Esophagus muscularis mucosa (tissue), 4 donors: ENCODE measurements at regions not wholly inside any gene's neighbourhood (a gene's known extent, or its start where the extent isn't known, plus 50 kb on each side); places are given as distances from the start of the nearest gene placed in this dataset.

Experiments used
- DNase-seq: peaks from one replicate; pipeline ENCODE4 v3.0.0-alpha.2; 2017; ENCODE audit errors: extremely low spot score
- H3K27ac ChIP-seq, 4 donors: fragments of 200-600 bp; sonication (generic); replicated peaks in 1 of 4; 1 replicate in 3 of 4; 2 replicates in 1 of 4; pipeline ENCODE4 v1.5.1; 2016 to 2019; ENCODE audit warnings: mild to moderate bottlenecking in 1 of 4
- H3K27me3 ChIP-seq, 4 donors: fragments of 200-600 bp; sonication (generic); one replicate each; pipeline versions ENCODE4 v1.5.1 to v1.6.0; 2016 to 2019
- H3K36me3 ChIP-seq, 4 donors: fragments of 200-600 bp; sonication (generic); one replicate each; pipeline ENCODE4 v1.5.1; 2016 to 2019
- H3K4me1 ChIP-seq, 4 donors: fragments of 200-600 bp; sonication (generic); one replicate each; pipeline ENCODE4 v1.5.1; 2016 to 2019
- H3K4me3 ChIP-seq, 4 donors: fragments of 200-600 bp; sonication (generic); 1 replicate in 2 of 4; 2 replicates in 2 of 4; pipeline ENCODE4 v1.5.1; 2016 to 2019; ENCODE audit warnings: mild to moderate bottlenecking in 4 of 4, moderate library complexity in 1 of 4
- H3K9me3 ChIP-seq, 4 donors: fragments of 200-600 bp; sonication (generic); 1 replicate in 3 of 4; 2 replicates in 1 of 4; pipeline ENCODE4 v1.5.1; 2016 to 2019
- CTCF ChIP-seq, 3 experiments: fragments of 200-600 bp in 2 of 3; fragments of 450-650 bp in 1 of 3; sonication (generic) in 2 of 3; IDR thresholded peaks; one replicate each; pipeline ENCODE4 v1.5.1; 2017 to 2019; ENCODE audit warnings: antibody characterized with exemption in 3 of 3, mild to moderate bottlenecking in 2 of 3, moderate library complexity in 1 of 3
- EP300 ChIP-seq: sonication (generic); formaldehyde crosslinking; IDR thresholded peaks from one replicate; pipeline ENCODE4 v1.6.1; 2017; ENCODE audit warnings: antibody characterized with exemption
- POLR2A ChIP-seq: fragments of 450-650 bp; IDR thresholded peaks from one replicate; pipeline ENCODE4 v1.6.1; 2017; ENCODE audit warnings: antibody characterized with exemption, moderate library complexity, mild to moderate bottlenecking, low read depth
- POLR2AphosphoS5 ChIP-seq, 2 donors: sonication (generic); formaldehyde crosslinking; IDR thresholded peaks; one replicate each; pipeline ENCODE4 v1.6.1; 2017; ENCODE audit warnings: antibody characterized with exemption in 2 of 2
- WGBS: methylation state at CpG from one replicate; pipeline ENCODE4 v1.1.5; 2018; 5-methylcytosine and 5-hydroxymethylcytosine counted together
- intact Hi-C: fragments of 100-400 bp; cut with DNase I; formaldehyde crosslinking; loops from one replicate; pipeline ENCODE4 v1.15.1; 2023

GRCh38 chr6:71406865-71407860, 118.6 kb downstream of the OGFRL1 start:
- TF ChIP-seq EP300, result no peak
- TF ChIP-seq POLR2A, result no peak
- TF ChIP-seq CTCF (IDR thresholded peaks at IDR 0.05), result no peak
- TF ChIP-seq POLR2AphosphoS5 (IDR thresholded peaks at IDR 0.05), result no peak
- H3K36me3 ChIP-seq, result peaks cover 0 to 20% (median 6%) of the 10 kb centered on the region in 4 donors
- intact Hi-C loops, result no loop called here
- no peak for DNase-seq
- H3K4me3 ChIP-seq, result no peak overlapping the region
- no peaks in the 10 kb centered on the region for H3K27me3 ChIP-seq
- H3K27ac ChIP-seq, result peak overlapping the region in 2 of 4 donors; percentile 3 to 32
- peaks cover 64 to 83% (median 81%) of the 10 kb centered on the region in 4 donors for H3K4me1 ChIP-seq
- no peaks in the 10 kb centered on the region for H3K9me3 ChIP-seq
- 88% methylated on average over 5 of the region's 5 CpGs for WGBS

GRCh38 chr6:71408787-71409723, 120.4 kb downstream of the OGFRL1 start:
- WGBS, result 94% methylated on average over 1 of the region's 1 CpG
- no peak overlapping the region for H3K4me3 ChIP-seq
- peak overlapping the region in 1 of 4 donors; percentile 20 for H3K27ac ChIP-seq
- TF ChIP-seq POLR2AphosphoS5 (IDR thresholded peaks at IDR 0.05), result no peak
- intact Hi-C loops, result no loop called here
- no peaks in the 10 kb centered on the region for H3K27me3 ChIP-seq
- peaks cover 0 to 24% (median 6%) of the 10 kb centered on the region in 4 donors for H3K36me3 ChIP-seq
- DNase-seq, result no peak
- peaks cover 58 to 87% (median 84%) of the 10 kb centered on the region in 4 donors for H3K4me1 ChIP-seq
- no peaks in the 10 kb centered on the region for H3K9me3 ChIP-seq

DNA sequence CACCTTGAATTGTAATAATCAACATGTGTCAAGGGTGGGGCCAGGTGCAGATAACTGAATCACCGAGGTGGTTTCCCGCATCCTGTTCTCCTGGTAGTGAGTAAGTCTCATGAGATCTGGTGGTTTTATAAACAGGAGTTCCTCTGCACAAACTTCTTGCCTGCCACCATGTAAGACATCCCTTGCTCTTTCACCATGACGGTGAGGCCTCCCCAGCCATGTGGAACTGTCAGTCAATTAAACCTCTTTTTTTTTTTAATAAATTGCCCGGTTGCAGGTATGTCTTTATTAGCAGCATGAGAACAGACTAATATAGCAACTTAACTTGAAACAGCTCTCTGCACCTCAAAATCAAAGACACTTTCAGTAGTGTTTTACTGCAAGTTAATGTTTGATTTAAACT, 121.6 kb downstream of the OGFRL1 start:
- 84% methylated on average over 4 of the region's 4 CpGs for WGBS
- peaks cover 49 to 87% (median 84%) of the 10 kb centered on the region in 4 donors for H3K4me1 ChIP-seq
- no peak for TF ChIP-seq CTCF (IDR thresholded peaks at IDR 0.05)
- no peak for TF ChIP-seq EP300
- TF ChIP-seq POLR2A, result no peak
- TF ChIP-seq POLR2AphosphoS5 (IDR thresholded peaks at IDR 0.05), result no peak

GRCh38 chr6:71410681-71411080, 122.1 kb downstream of the OGFRL1 start:
- Histone ChIP-seq H3K4me3 (no peak overlapping the region), H3K27ac (peak overlapping the region; percentile 14 to 71 (median 66)), H3K27me3 (no peaks in the 10 kb centered on the region), H3K36me3 (peaks cover 0 to 33% (median 13%) of the 10 kb centered on the region in 4 donors), H3K4me1 (peaks cover 47 to 87% (median 83%) of the 10 kb centered on the region in 4 donors), H3K9me3 (no peaks in the 10 kb centered on the region)
- 38% methylated on average over 1 of the region's 1 CpG for WGBS
- no peak for DNase-seq
- TF ChIP-seq CTCF (IDR thresholded peaks at IDR 0.05) (no peak), POLR2A (no peak), POLR2AphosphoS5 (IDR thresholded peaks at IDR 0.05) (no peak), EP300 (no peak)
- intact Hi-C loops, result no loop called here

More for the DNA sequence above, 121.6 kb downstream of the OGFRL1 start:
- H3K36me3 ChIP-seq, result peaks cover 0 to 28% (median 7%) of the 10 kb centered on the region in 4 donors
- H3K27ac ChIP-seq, result peak overlapping the region in 2 of 4 donors; percentile 14 to 68
- intact Hi-C loops, result no loop called here
- DNase-seq, result no peak
- no peak overlapping the region for H3K4me3 ChIP-seq
- no peaks in the 10 kb centered on the region for H3K27me3 ChIP-seq
- H3K9me3 ChIP-seq, result no peaks in the 10 kb centered on the region
